ENCODE measurements at regions not wholly inside any gene's neighbourhood (a gene's known extent, or its start where the extent isn't known, plus 50 kb on each side); places are given as distances from the start of the nearest gene placed in this dataset.

- Histone ChIP-seq H3K9ac (ENCODE audit: low read length in 2 of 2) (no peak overlapping the region), H3K4me1 (ENCODE audit: control insufficient read depth, insufficient read depth, low read length) (peaks cover 9% of the 10 kb centered on the region), H3K27me3 (ENCODE audit: control insufficient read depth in 1 of 2, insufficient read depth in 2 of 2, low read length in 2 of 2) (peaks cover 3 to 4% of the 10 kb centered on the region in 2 donors), H3K9me3 (ENCODE audit: control insufficient read depth in 2 of 2, low read length in 2 of 2) (peaks cover 0 to 3% of the 10 kb centered on the region in 2 donors), H3K4me3 (ENCODE audit: low read length in 2 of 2) (peak overlapping the region in 1 of 2 donors; percentile 40), H3K27ac (ENCODE audit: low read length) (no peak overlapping the region), H3K36me3 (ENCODE audit: control insufficient read depth in 2 of 2, insufficient read depth in 2 of 2, low read length in 2 of 2) (no peaks in the 10 kb centered on the region)
These were observed 98.4 kb upstream of the MVB12B start for GRCh38 chr9:126228111-126228780.

DNA sequence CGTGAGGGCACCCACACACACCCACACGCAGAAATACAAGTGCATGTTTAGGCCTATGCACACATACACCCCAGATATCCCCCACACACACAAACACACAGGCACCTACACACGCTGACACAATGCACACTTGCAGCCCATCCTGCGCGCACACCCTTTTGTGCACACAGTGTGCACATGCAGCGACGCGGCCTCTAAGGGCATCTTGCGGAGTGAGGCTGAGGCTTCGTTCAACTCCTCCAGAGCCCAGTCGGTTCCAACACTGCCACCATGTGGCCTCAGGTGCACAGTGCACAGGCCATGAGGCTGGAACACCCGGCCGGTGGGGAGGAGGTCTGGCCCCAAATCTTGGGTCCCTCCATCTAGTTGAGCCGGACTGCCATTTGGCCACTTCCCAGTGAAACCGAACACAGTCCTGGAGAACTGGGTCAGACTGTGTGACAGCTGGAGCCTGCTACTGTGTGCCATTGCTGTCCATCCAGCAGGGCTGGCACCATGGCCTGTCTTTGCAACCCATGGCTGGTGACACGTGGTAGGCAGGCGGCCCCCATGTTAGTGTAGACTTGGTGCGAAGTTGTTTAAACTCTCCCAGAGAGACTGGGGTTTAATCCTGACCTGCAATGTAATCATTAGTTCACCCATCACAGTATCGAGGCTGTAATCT is 97.7 kb upstream of the MVB12B start:
- Histone ChIP-seq H3K36me3 (ENCODE audit: control insufficient read depth in 2 of 2, insufficient read depth in 2 of 2, low read length in 2 of 2) (no peaks in the 10 kb centered on the region), H3K27ac (ENCODE audit: low read length) (no peak overlapping the region), H3K27me3 (ENCODE audit: control insufficient read depth in 1 of 2, insufficient read depth in 2 of 2, low read length in 2 of 2) (peaks cover 0 to 2% of the 10 kb centered on the region in 2 donors), H3K4me1 (ENCODE audit: control insufficient read depth, insufficient read depth, low read length) (peaks cover 9% of the 10 kb centered on the region), H3K9ac (ENCODE audit: low read length in 2 of 2) (no peak overlapping the region), H3K4me3 (ENCODE audit: low read length in 2 of 2) (peak overlapping the region in 1 of 2 donors; percentile 40), H3K9me3 (ENCODE audit: control insufficient read depth in 2 of 2, low read length in 2 of 2) (peaks cover 0 to 3% of the 10 kb centered on the region in 2 donors)

GRCh38 chr9:126229501-126229900 is 97.1 kb upstream of the MVB12B start:
- no peak overlapping the region for H3K9ac ChIP-seq (ENCODE audit: low read length in 2 of 2)
- H3K9me3 ChIP-seq (ENCODE audit: control insufficient read depth in 2 of 2, low read length in 2 of 2), result peaks cover 0 to 3% of the 10 kb centered on the region in 2 donors
- no peak overlapping the region for H3K4me3 ChIP-seq (ENCODE audit: low read length in 2 of 2)
- H3K36me3 ChIP-seq (ENCODE audit: control insufficient read depth in 2 of 2, insufficient read depth in 2 of 2, low read length in 2 of 2), result no peaks in the 10 kb centered on the region
- H3K4me1 ChIP-seq (ENCODE audit: control insufficient read depth, insufficient read depth, low read length), result peaks cover 9% of the 10 kb centered on the region
- no peak overlapping the region for H3K27ac ChIP-seq (ENCODE audit: low read length)
- peaks cover 0 to under 1% of the 10 kb centered on the region in 2 donors for H3K27me3 ChIP-seq (ENCODE audit: control insufficient read depth in 1 of 2, insufficient read depth in 2 of 2, low read length in 2 of 2)

GRCh38 chr9:126230692-126231091 is 95.9 kb upstream of the MVB12B start:
- H3K9ac ChIP-seq (ENCODE audit: low read length in 2 of 2), result no peak overlapping the region
- peaks cover 0 to 3% of the 10 kb centered on the region in 2 donors for H3K9me3 ChIP-seq (ENCODE audit: control insufficient read depth in 2 of 2, low read length in 2 of 2)
- no peaks in the 10 kb centered on the region for H3K36me3 ChIP-seq (ENCODE audit: control insufficient read depth in 2 of 2, insufficient read depth in 2 of 2, low read length in 2 of 2)
- peaks cover 9% of the 10 kb centered on the region for H3K4me1 ChIP-seq (ENCODE audit: control insufficient read depth, insufficient read depth, low read length)
- no peaks in the 10 kb centered on the region for H3K27me3 ChIP-seq (ENCODE audit: control insufficient read depth in 1 of 2, insufficient read depth in 2 of 2, low read length in 2 of 2)
- H3K4me3 ChIP-seq (ENCODE audit: low read length in 2 of 2), result no peak overlapping the region
- H3K27ac ChIP-seq (ENCODE audit: low read length), result no peak overlapping the region

GRCh38 chr9:126232461-126232860 is 94.2 kb upstream of the MVB12B start:
- Histone ChIP-seq H3K4me1 (ENCODE audit: control insufficient read depth, insufficient read depth, low read length) (peaks cover 9% of the 10 kb centered on the region), H3K27ac (ENCODE audit: low read length) (no peak overlapping the region), H3K9ac (ENCODE audit: low read length in 2 of 2) (no peak overlapping the region), H3K9me3 (ENCODE audit: control insufficient read depth in 2 of 2, low read length in 2 of 2) (peaks cover 0 to 3% of the 10 kb centered on the region in 2 donors), H3K36me3 (ENCODE audit: control insufficient read depth in 2 of 2, insufficient read depth in 2 of 2, low read length in 2 of 2) (no peaks in the 10 kb centered on the region), H3K4me3 (ENCODE audit: low read length in 2 of 2) (no peak overlapping the region), H3K27me3 (ENCODE audit: control insufficient read depth in 1 of 2, insufficient read depth in 2 of 2, low read length in 2 of 2) (no peaks in the 10 kb centered on the region)

GRCh38 chr9:126233175-126233574 is 93.5 kb upstream of the MVB12B start:
- Histone ChIP-seq H3K27me3 (ENCODE audit: control insufficient read depth in 1 of 2, insufficient read depth in 2 of 2, low read length in 2 of 2) (no peaks in the 10 kb centered on the region), H3K27ac (ENCODE audit: low read length) (no peak overlapping the region), H3K9me3 (ENCODE audit: control insufficient read depth in 2 of 2, low read length in 2 of 2) (peaks cover 0 to 3% of the 10 kb centered on the region in 2 donors), H3K4me1 (ENCODE audit: control insufficient read depth, insufficient read depth, low read length) (peaks cover 9% of the 10 kb centered on the region), H3K9ac (ENCODE audit: low read length in 2 of 2) (no peak overlapping the region), H3K4me3 (ENCODE audit: low read length in 2 of 2) (no peak overlapping the region), H3K36me3 (ENCODE audit: control insufficient read depth in 2 of 2, insufficient read depth in 2 of 2, low read length in 2 of 2) (no peaks in the 10 kb centered on the region)

DNA sequence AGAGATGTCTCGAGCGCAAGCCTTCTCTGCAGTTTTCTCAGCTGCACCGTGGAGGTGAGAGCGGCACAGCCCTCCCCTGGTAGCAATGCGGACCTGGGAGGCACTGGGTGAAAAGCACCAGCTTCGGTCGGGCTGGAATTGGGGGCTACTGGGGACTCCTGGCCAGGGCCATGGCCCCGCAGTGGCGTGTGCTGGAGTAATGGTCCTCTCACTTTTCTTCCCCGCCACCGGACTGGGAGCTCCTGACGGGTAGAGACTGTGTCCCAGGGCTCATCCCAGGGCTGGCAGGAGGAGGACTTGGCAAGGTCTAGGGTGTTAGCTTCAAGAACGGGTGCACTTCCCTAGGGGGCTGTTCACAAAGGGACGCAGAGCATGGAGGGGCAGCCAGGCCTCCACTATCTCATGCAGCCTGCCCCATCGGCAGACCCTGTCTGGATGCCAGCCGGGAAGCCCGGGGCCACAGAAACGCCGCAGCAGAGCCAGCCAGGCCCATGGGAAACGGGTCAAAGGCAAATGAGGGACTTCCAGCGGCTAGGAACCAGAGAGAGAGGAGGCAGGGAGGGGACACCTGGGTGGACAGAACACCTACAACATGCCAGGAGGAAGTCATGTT is 92.6 kb upstream of the MVB12B start:
- Histone ChIP-seq H3K9me3 (ENCODE audit: control insufficient read depth in 2 of 2, low read length in 2 of 2) (peaks cover 0 to 3% of the 10 kb centered on the region in 2 donors), H3K4me1 (ENCODE audit: control insufficient read depth, insufficient read depth, low read length) (peaks cover under 1% of the 10 kb centered on the region), H3K27ac (ENCODE audit: low read length) (no peak overlapping the region), H3K36me3 (ENCODE audit: control insufficient read depth in 2 of 2, insufficient read depth in 2 of 2, low read length in 2 of 2) (no peaks in the 10 kb centered on the region), H3K27me3 (ENCODE audit: control insufficient read depth in 1 of 2, insufficient read depth in 2 of 2, low read length in 2 of 2) (no peaks in the 10 kb centered on the region), H3K9ac (ENCODE audit: low read length in 2 of 2) (no peak overlapping the region), H3K4me3 (ENCODE audit: low read length in 2 of 2) (no peak overlapping the region)

- Histone ChIP-seq H3K9me3 (ENCODE audit: control insufficient read depth in 2 of 2, low read length in 2 of 2) (peaks cover 0 to 3% of the 10 kb centered on the region in 2 donors), H3K27me3 (ENCODE audit: control insufficient read depth in 1 of 2, insufficient read depth in 2 of 2, low read length in 2 of 2) (no peaks in the 10 kb centered on the region), H3K9ac (ENCODE audit: low read length in 2 of 2) (no peak overlapping the region), H3K4me1 (ENCODE audit: control insufficient read depth, insufficient read depth, low read length) (no peaks in the 10 kb centered on the region), H3K4me3 (ENCODE audit: low read length in 2 of 2) (no peak overlapping the region), H3K27ac (ENCODE audit: low read length) (no peak overlapping the region), H3K36me3 (ENCODE audit: control insufficient read depth in 2 of 2, insufficient read depth in 2 of 2, low read length in 2 of 2) (no peaks in the 10 kb centered on the region)
These were observed 91.8 kb upstream of the MVB12B start for GRCh38 chr9:126234681-126235335.

- no peak overlapping the region for H3K9ac ChIP-seq (ENCODE audit: low read length in 2 of 2)
- no peak overlapping the region for H3K27ac ChIP-seq (ENCODE audit: low read length)
- H3K9me3 ChIP-seq (ENCODE audit: control insufficient read depth in 2 of 2, low read length in 2 of 2), result peaks cover 0 to 3% of the 10 kb centered on the region in 2 donors
- H3K4me3 ChIP-seq (ENCODE audit: low read length in 2 of 2), result no peak overlapping the region
- H3K27me3 ChIP-seq (ENCODE audit: control insufficient read depth in 1 of 2, insufficient read depth in 2 of 2, low read length in 2 of 2), result no peaks in the 10 kb centered on the region
- H3K4me1 ChIP-seq (ENCODE audit: control insufficient read depth, insufficient read depth, low read length), result no peaks in the 10 kb centered on the region
- H3K36me3 ChIP-seq (ENCODE audit: control insufficient read depth in 2 of 2, insufficient read depth in 2 of 2, low read length in 2 of 2), result no peaks in the 10 kb centered on the region
These were observed 91.0 kb upstream of the MVB12B start for GRCh38 chr9:126235336-126236243.

- Histone ChIP-seq H3K9me3 (ENCODE audit: control insufficient read depth in 2 of 2, low read length in 2 of 2) (peaks cover 0 to 3% of the 10 kb centered on the region in 2 donors), H3K27ac (ENCODE audit: low read length) (no peak overlapping the region), H3K4me3 (ENCODE audit: low read length in 2 of 2) (no peak overlapping the region), H3K9ac (ENCODE audit: low read length in 2 of 2) (no peak overlapping the region), H3K27me3 (ENCODE audit: control insufficient read depth in 1 of 2, insufficient read depth in 2 of 2, low read length in 2 of 2) (no peaks in the 10 kb centered on the region), H3K4me1 (ENCODE audit: control insufficient read depth, insufficient read depth, low read length) (no peaks in the 10 kb centered on the region), H3K36me3 (ENCODE audit: control insufficient read depth in 2 of 2, insufficient read depth in 2 of 2, low read length in 2 of 2) (no peaks in the 10 kb centered on the region)
These were observed 90.4 kb upstream of the MVB12B start for GRCh38 chr9:126236273-126236672.

Measured in stomach smooth muscle (tissue), 2 donors.